BE2C (cell line): ENCODE measurements at regions not wholly inside any gene's neighbourhood (a gene's known extent, or its start where the extent isn't known, plus 50 kb on each side); places are given as distances from the start of the nearest gene placed in this dataset.

Experiments used
- DNase-seq: peaks from one replicate; pipeline ENCODE4 v3.0.0-alpha.2; 2020
- H3K27me3 ChIP-seq: fragments of 250-450 bp; sonication (Bioruptor Pico); 2 replicates; pipeline ENCODE4 v1.5.1; 2020; ENCODE audit warnings: mild to moderate bottlenecking
- H3K36me3 ChIP-seq: fragments of 250-450 bp; sonication (Bioruptor Pico); 2 replicates; pipeline ENCODE4 v1.5.1; 2020; ENCODE audit warnings: mild to moderate bottlenecking
- H3K4me1 ChIP-seq: fragments of 250-450 bp; sonication (Bioruptor Pico); 2 replicates; pipeline ENCODE4 v1.5.1; 2020
- H3K4me3 ChIP-seq: 2 replicates; pipeline ENCODE4 v1.5.1; 2011; ENCODE audit warnings: low read depth, low read length
- H3K9me3 ChIP-seq: fragments of 250-450 bp; sonication (Bioruptor Pico); 2 replicates; pipeline ENCODE4 v1.5.1; 2020
- CTCF ChIP-seq: IDR thresholded peaks from 2 replicates; pipeline ENCODE4 v1.5.1; 2012; ENCODE audit warnings: mild to moderate bottlenecking, low read depth, low read length

GRCh38 chr13:79043208-79043607, 362.8 kb downstream of the RBM26 start:
- H3K9me3 ChIP-seq = no peaks in the 10 kb centered on the region
- no peaks in the 10 kb centered on the region for H3K36me3 ChIP-seq
- no peaks in the 10 kb centered on the region for H3K4me1 ChIP-seq
- TF ChIP-seq CTCF = peak; percentile 25
- H3K27me3 ChIP-seq = no peaks in the 10 kb centered on the region
- peak; percentile 10 for DNase-seq
- H3K4me3 ChIP-seq = no peak overlapping the region

- Histone ChIP-seq H3K4me3 (no peak overlapping the region), H3K27me3 (no peaks in the 10 kb centered on the region; the same call in 1 of the 2 replicates), H3K4me1 (no peaks in the 10 kb centered on the region), H3K36me3 (no peaks in the 10 kb centered on the region), H3K9me3 (no peaks in the 10 kb centered on the region)
- TF ChIP-seq CTCF = no peak
- no peak for DNase-seq
Observed at GRCh38 chr13:79037197-79037596, 368.9 kb downstream of the RBM26 start.

GRCh38 chr13:79034341-79034740, 371.7 kb downstream of the RBM26 start:
- H3K4me3 ChIP-seq = no peak overlapping the region
- no peaks in the 10 kb centered on the region for H3K4me1 ChIP-seq
- no peak for DNase-seq
- H3K36me3 ChIP-seq = no peaks in the 10 kb centered on the region
- no peak for TF ChIP-seq CTCF
- no peaks in the 10 kb centered on the region; the same call in 1 of the 2 replicates for H3K27me3 ChIP-seq
- H3K9me3 ChIP-seq = no peaks in the 10 kb centered on the region

- no peak for TF ChIP-seq CTCF
- H3K36me3 ChIP-seq = no peaks in the 10 kb centered on the region
- no peak overlapping the region for H3K4me3 ChIP-seq
- H3K9me3 ChIP-seq = no peaks in the 10 kb centered on the region
- H3K27me3 ChIP-seq = no peaks in the 10 kb centered on the region; the same call in 1 of the 2 replicates
- DNase-seq = no peak
- no peaks in the 10 kb centered on the region for H3K4me1 ChIP-seq
Observed at GRCh38 chr13:79030513-79030912, 371.6 kb upstream of the OBI1 start.

GRCh38 chr13:79018166-79018565, 359.2 kb upstream of the OBI1 start:
- Histone ChIP-seq H3K36me3 (no peaks in the 10 kb centered on the region), H3K27me3 (no peaks in the 10 kb centered on the region; the same call in 1 of the 2 replicates), H3K4me3 (no peak overlapping the region), H3K9me3 (no peaks in the 10 kb centered on the region), H3K4me1 (no peaks in the 10 kb centered on the region)
- DNase-seq = no peak
- TF ChIP-seq CTCF = peak; percentile 26; the same call in 1 of the 2 replicates

GRCh38 chr13:79011179-79011578, 352.2 kb upstream of the OBI1 start:
- H3K4me3 ChIP-seq = no peak overlapping the region
- DNase-seq = no peak
- TF ChIP-seq CTCF = no peak
- H3K9me3 ChIP-seq = no peaks in the 10 kb centered on the region
- H3K4me1 ChIP-seq = no peaks in the 10 kb centered on the region
- H3K36me3 ChIP-seq = no peaks in the 10 kb centered on the region
- H3K27me3 ChIP-seq = no peaks in the 10 kb centered on the region
